ENCODE measurements at regions not wholly inside any gene's neighbourhood (a gene's known extent, or its start where the extent isn't known, plus 50 kb on each side); places are given as distances from the start of the nearest gene placed in this dataset.

GRCh38 chr10:111824128-111824527 lies 359.4 kb downstream of the GPAM start:
- TF ChIP-seq CTCF (IDR thresholded peaks at IDR 0.05), result no peak
- no peak for TF ChIP-seq POLR2AphosphoS5 (IDR thresholded peaks at IDR 0.05)
- no peak for TF ChIP-seq EP300 (IDR thresholded peaks at IDR 0.05)

All from upper lobe of left lung (tissue), 4 donors.